Activated naive CD8-positive, alpha-beta T cell treated with anti-CD3 and anti-CD28 coated beads, Interleukin-2, amount 50 U/mL, for 16 hours (primary cell): ENCODE measurements at regions not wholly inside any gene's neighbourhood (a gene's known extent, or its start where the extent isn't known, plus 50 kb on each side); places are given as distances from the start of the nearest gene placed in this dataset.
"Not testable (repeated sequence)": the region's sequence is repeated elsewhere in the genome, so short reads cannot be mapped to it uniquely, and the experiment has no call there.

Experiments
- DNase-seq: peaks from one replicate; pipeline ENCODE4 v3.0.0-alpha.2; 2020; ENCODE audit warnings: low read depth, low spot score

DNA sequence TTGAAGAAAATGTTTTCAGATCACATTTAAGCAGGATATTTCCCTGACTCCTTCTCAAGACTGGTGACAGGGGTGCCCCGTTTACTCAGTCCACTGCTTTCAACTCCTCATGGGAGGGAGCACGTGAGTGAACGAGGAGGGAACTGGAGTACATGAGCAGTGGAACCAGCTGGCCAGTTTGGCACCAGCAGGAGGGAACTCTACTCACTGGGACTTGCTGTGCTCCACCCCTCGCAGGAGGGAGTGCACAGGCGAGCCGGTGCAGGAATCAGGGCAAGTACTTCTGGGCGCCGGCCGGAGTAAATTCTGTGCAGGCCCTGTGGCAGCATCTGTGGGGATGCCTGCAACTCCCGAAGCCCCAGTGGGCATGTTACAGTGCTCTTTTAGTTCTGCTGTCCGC, 1941.1 kb upstream of the C9orf72 start:
- DNase-seq: no peak

DNA sequence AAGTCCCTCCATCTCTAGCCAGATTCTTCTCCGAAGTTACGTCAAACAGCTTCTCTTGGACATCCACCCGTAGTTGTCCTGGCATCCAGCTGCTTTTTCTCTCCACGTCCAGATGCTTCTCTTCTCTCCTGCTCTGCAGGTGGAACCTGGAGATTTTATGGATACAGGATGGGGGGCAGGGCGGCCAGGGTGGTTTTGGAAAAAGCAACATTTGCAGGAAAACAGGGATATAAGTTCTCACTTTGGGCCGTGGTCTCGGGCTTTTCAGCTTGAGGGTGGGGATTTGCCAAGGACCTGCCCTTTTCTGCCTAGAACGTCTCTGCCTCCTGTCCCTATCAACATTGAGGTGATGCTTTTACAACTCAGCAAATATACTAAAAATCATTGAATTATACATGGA, 1941.6 kb upstream of the C9orf72 start:
- DNase-seq: no peak

DNA sequence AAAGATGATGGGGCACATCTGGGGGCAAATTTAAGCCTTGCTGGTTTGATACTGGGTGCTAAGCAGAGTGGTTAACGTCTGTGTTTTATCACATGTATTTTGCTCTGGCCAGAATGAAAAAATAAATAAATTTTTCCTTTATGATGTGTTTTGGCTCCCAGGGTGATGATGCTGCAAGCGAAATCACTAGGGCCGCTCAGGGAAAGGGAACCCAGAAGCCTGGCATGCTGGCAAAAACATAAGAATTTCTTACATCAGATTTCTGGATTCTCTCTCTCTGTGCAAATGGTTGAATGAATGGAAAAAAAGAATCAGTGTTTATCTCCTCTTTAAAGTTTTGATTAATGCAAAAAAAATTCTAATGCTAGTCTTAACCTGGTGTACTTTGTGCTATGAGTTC, 1975.2 kb upstream of the C9orf72 start:
- DNase-seq: no peak

DNA sequence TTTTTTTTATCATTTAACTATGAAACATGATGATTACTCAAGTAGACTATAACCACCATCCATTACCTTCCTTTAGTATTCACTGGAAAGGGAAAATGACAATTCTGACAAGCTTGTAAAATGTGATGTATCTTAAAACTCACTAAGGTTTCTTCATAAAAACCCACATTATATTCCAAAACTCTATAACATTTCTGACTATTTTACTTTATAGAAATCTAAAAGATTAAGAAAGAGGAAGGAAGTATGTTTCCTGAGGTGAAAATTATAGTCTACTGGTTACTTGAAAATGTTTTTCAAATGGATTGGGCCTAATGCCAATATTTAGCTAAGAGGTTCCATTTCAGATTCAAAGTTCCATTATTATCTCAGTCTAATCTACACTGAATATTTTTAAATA, 1982.2 kb upstream of the C9orf72 start:
- no peak for DNase-seq

DNA sequence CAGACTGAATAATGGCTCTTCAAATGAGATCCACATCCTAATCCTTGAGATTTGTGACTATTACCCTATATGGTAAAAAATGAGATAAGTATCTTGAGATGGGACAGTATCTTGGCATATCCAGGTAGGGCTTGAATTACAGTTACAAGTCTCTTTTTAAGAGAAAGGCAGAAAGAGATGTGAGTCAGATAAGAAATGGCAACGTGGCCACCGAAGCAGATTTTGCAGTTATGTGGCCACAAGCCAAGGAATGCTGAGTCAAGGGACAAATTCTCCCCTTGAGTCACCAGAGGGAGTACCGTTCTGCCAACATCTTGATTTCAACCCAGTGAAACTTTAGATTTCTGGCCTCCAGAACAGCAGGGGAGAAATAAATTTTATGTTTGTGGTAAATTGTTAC, 1983.0 kb upstream of the C9orf72 start:
- DNase-seq: no peak

DNA sequence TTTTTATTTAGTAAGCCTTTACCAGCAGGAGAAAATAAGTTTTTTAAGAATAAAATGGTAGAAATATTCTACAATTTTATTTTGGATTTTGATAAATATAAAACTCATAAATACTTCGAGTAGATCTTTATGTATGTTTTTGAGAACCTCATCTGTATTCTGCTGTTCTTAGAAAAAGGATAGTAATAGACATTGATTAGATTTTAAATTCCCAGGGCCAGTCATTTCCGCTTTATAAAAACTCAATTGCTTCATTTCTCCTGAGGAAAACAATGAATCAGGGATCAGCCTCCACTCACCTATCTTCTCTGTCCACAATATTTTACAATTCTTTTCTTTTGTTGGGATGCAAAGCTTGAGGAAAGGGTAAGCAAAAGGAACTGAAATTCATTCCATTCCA, 1983.5 kb upstream of the C9orf72 start:
- no peak for DNase-seq

DNA sequence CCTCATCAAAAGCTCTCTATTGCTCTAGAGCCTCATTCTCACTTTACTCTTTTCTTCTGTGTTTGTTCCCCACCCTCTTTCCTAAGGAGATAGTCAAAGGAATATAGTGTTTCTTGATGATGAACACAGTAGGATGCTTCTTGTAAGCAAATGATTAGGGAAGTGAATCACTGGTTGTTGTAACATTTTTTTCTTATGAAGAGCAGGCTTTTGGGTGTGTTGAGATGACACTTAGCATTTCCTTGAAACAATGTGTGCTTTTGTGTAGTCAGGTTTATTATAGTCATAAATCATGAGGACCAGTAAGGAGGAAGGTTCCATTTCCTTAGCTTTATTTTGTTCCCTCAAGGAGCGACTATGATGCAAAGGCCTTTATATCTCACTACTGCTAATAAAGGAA, 1991.3 kb upstream of the C9orf72 start:
- DNase-seq: no peak

DNA sequence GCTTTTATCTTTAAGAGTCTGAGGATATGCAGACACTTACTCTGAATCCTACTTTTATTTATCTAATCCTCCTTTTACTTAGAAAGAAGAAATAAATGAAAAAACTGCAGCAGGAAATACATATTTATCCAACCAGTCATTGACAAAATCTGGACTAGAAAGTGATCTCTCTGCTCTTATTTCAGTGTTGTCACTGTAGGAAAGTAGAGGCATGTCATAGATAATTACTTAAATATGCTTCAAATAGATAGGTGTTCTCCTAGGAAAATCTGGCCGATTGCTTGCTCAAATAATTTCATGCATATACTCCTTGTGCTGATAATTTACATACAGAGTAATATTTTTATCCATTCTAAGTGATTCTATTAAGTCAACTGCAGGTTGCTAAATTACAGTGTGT, 2001.9 kb upstream of the C9orf72 start:
- DNase-seq: no peak

DNA sequence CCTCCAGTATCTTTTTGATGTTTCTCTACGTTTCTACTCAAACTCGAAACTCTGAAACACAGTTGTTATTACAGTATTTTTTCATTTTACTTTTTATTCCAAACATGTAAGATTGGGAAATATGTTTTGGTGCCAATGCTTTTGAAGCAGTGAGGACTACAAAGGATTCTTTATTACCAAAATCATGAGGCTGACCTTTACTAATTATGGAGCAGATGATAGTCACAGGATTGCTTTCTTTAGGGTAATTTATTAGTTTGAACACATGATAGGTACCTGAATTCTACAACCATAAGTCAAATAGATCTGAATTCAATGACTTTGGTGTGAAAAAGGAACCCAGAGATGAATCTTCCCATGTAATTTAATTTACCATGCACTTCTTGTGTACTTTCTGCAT, 2015.1 kb upstream of the C9orf72 start:
- no peak for DNase-seq

DNA sequence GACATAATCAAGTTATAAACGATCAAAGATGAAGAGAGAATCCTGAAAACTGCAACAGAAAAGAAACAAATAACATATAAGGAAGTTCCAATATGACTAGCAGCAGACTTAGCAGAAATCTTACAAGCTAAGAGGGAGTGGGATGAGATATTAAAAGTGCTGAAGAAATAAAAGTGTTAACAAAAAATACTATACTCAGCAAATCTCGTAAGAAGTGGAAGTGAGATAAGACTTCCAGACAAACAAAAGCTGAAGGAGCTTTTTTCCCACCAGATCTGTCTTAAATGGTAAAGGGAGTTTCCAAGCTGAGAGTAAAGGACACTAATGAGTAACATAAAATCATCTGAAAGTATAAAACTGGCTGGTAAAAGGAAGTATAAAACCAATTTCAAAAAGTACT, 2036.0 kb upstream of the C9orf72 start:
- DNase-seq: no peak

DNA sequence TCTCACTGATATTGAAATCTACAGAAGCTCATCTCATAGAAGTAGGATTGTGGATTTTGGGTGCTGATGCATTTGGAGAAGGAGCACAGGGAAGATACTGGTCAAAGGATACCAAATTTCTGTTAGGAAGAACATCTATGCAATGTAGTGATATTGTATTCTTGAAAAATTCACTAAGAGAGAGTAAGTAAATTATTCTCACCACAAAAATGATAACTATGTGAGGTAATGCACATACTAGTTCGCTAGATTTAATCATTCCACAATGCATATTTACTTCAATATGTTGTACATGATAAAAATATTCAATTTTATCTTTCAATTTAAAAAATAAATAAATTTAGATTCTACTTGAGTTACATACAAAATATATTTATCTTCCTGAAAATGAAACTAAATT, 2040.5 kb upstream of the C9orf72 start:
- DNase-seq: no peak

DNA sequence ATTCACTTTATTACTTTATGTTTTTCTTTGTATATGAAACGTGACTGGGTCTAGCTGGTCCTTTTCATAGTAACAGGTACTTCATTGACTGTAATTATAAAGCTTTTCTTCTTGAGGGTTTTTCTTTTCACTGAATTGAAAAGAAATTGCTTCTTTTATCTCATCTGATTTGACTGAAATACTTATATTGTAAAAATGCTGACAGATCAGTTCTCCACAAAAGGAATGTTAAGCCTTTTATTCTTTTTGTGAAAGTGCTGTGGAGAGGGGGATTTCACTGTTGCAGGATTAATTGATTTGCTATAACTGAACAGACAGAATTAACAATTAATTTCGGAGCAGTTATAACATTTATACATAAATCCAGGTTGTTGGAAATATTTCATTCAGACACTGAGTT, 2043.6 kb upstream of the C9orf72 start:
- DNase-seq: no peak

DNA sequence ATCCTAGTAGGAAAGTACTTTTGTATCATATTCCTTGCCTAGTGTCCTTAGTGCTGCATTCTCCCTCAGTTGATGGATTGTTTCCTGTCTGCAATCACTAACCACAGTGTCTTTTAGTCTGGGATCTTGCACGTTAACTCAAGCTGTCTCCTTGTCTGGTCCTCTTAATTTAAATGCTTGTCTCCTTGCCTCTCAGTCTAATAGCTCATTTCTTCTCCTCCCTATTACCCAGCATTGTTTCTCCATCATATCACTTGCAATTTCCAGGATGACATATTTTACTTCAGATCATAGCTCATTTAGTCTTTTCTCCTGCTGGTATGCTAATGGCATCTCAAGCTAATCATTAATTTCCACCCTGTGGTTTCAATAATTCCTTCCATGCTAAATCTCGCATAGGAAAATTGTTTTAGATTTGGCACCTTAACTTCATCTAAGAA, 2052.0 kb upstream of the C9orf72 start:
- DNase-seq: no peak

DNA sequence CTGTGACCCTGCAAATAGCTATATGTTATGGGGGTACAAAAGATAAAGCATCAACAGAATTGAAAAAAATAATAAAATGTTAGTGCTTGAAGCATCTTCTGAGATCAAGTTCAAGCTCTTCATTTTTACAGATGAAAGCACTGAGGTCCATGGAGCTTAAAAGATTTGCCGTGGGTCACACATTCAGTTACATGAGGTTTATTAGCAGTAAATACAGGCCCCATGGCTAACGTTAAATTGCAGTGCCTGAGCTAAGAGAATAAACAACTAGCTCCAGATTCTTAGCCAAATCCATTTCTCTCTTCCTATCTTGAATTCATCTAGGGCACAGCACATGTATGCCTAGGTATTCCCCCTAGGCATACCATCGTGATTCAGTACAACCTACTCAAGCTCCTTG, 2052.7 kb upstream of the C9orf72 start:
- no peak for DNase-seq

DNA sequence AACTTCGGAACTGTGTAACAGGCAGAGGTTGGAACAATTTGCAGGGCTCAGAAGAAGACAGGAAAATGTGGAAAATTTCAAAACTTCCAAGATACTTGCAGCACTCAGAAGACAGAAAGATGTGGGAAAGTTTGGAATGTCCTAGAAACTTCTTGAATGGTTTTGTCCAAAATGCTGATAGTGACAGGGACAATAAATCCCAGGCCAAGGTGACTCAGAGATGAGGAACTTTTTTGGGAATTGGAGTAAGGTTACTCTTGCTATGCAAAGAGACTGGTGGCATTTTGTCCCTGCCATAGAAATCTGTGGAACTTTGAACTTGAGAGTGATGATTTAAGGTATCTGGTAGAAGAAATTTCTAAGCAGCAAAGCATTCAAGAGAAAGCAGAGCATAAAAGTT, 2055.6 kb upstream of the C9orf72 start:
- not testable (repeated sequence) for DNase-seq

DNA sequence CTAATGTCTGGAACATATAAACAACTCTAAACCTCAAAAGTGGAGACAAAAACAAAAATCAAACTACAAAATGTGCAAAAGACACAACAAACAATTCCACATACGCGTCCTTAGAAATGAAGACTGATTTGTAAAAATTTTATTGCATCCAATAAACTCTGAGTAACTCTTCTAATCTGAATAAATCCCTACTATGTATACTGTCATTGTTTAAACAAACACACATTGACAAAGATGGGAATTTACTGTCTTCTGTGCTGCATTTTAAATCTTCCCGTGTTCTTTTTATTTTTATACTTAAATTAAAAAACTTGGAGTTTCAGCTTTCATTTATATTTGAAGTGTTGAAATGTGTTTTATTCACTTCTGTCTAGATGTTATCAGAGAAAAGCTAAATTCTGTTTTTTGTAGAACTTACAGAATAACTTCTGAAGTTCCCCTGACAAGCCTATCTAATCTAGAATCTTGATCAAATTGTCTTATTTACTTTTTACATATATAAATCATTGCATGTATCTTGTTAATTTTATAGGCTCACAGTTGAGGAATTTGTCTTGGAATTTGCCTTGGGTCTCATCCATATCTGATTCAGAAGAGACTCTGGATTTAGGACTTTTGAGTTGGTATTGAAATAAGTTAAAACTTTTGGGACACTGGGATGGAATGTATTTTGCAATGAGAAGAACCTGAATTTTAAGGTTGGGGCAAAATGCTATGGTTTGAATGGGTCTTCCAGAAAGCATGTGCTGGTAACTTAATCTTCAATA, 2064.4 kb upstream of the C9orf72 start:
- no peak for DNase-seq

DNA sequence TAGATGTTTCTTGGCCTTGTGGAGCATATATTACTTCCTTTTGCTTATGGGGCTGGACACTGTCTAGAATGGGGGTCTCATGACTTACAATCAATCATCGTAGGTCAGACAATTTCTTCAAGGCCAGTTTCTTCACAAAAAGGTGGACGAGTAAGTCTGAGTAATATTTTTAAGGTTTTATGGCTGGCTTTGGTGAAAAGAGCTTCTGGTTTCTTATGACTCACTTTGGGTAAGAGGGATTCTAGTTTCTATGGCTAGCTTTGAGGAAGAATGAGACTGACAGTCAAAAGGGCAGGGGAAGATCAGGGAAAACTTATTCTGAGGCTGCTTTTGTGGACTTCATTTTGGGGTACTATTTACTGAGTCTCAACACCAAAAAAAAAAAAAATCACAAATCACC, 2067.2 kb upstream of the C9orf72 start:
- no peak for DNase-seq

DNA sequence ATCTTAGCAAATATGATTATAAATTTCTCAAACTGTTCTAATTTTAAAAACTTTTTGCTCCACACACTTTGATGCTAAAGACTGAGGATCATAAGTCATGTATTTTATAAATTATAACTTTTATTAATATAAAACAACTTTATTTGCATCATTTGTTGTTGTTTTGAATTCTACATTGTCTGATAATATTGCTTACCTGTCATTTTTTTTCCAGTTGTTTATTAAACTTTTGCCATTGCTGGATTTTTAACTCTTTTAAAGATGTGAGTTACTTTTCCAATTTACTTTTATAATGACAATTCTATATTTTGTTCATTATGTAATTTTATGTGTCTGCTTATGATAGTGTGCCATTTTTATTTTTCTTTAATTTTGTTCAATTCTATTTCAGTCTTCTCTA, 2071.2 kb upstream of the C9orf72 start:
- DNase-seq: no peak

DNA sequence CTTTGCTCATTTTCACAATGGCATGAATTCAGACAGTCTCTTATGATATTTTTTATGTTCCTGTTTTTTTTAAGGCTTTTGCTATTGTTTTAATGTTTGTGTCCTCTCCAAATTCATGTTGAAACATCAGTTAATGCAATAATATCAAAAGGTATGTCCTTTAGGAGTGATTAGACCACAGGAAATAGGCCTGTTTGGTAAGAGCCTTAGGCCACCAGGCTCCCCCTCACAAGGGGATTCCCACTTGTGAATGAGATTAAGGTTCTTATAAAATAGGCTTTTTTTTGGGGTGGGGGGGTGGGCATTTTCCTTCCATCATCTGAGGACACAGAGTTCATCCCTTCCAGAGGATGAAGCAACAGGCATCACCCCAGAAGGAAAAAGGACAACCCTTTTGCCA, 2074.2 kb upstream of the C9orf72 start:
- no peak for DNase-seq

DNA sequence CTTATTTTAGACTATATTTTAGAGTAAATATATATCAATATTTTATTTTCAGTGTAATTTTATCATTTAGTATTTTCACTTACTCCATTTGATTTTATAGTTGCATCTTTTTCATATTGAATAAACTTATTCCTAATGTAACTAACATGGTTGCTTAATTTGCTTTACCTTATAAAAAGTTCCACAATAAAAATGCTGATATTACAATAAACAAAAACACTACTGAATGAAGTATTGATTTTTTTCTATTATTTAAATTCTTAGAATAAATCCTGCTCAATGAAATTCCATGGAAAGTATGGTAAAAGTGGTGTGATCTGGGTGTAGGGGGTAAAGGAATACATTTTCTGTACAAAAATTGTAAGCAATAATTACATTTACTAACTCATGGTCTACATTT, 2074.9 kb upstream of the C9orf72 start:
- no peak for DNase-seq

DNA sequence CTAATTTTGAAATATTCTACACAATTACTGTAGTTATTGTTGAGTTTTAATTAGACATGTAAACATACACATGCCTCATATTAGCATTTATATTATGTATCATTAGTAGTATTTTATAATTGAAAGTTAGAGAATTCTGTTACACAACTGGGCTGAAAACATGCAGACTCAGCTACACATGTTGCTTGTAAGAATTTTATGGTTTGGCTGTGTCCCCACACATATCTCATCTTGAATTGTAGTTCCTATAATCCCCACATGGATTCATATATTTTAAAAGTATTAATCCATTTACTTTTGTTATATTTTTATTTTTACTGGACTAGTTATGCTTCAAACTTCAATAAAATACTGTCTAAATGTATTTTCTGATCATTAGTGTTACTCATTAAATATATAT, 2075.3 kb upstream of the C9orf72 start:
- DNase-seq: no peak

DNA sequence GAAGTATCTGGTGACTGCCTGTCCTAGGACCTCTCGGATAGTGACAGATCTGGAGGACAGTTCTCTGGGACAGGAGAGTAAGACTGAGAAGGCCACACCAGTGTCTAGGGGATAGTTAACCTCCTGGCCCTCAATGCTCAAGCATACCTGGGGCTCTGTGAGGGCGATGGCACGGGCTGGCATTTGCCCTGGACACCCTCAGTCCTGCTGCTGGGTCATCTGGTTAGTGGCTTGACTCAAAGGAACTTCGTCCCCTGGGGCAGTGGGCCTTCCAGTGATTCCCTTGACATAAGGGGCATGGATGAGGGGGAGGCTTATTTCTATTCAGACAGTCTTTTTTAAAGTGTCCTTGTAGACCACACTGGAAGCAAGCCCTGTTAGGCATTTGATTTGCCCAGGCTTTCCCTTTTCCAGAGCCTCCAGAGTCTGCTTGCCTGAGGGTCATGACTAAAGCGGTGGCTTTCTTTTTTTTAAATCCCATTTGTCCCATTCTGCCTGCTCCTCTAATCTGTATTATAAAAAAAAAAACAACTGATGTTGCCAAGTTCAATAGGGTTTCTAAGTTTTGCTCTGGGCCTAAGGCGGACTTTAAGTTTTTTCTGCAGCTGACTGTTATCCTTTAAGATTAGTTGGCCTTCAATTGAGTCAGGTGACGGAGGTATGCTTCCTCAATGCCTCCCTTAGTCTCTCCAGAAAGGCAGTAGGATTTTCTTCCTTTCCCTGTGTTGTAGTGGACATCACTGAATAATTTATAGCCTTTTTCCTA, 2083.5 kb upstream of the C9orf72 start:
- no peak for DNase-seq

DNA sequence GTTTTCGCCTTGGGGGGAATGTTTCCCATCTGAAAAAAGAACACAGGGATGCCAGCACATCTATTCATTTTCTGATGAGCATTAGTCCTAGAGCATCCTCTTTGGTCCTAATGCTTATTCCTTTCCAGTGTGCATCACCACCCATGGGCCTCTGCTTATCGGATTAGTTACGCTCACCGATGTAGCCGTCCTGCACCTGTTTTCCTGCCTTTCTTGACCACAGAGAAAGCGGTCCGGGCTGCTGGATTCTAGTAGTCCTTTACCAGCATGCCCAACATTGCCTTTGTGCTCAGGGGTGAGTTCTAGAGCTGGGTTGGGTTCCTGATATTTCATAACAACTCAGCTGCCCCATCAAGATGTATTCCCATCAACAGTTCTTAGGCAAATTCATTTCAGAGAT, 2084.5 kb upstream of the C9orf72 start:
- DNase-seq: no peak
